Hepatocyte (in vitro differentiated cells): ENCODE measurements at regions not wholly inside any gene's neighbourhood (a gene's known extent, or its start where the extent isn't known, plus 50 kb on each side); places are given as distances from the start of the nearest gene placed in this dataset.

Experiments used
- DNase-seq: peaks from one replicate; pipeline ENCODE4 v3.0.0-alpha.2; 2016; ENCODE audit warnings: low spot score
- H2AFZ ChIP-seq: fragments of 200-600 bp; sonication (generic); 2 replicates; pipeline ENCODE4 v1.6.0; 2016; ENCODE audit warnings: antibody characterized with exemption, mild to moderate bottlenecking
- H3K27ac ChIP-seq: fragments of 200-600 bp; sonication (generic); 2 replicates; pipeline ENCODE4 v1.5.1; 2016; ENCODE audit warnings: mild to moderate bottlenecking
- H3K27me3 ChIP-seq: fragments of 200-600 bp; sonication (generic); 2 replicates; pipeline ENCODE4 v1.6.1; 2016
- H3K36me3 ChIP-seq: fragments of 200-600 bp; sonication (generic); replicated peaks from 2 replicates; pipeline ENCODE4 v1.5.1; 2016; ENCODE audit warnings: low read depth; ENCODE audit not compliant: insufficient read depth
- H3K4me1 ChIP-seq: fragments of 200-600 bp; sonication (generic); 2 replicates; pipeline ENCODE4 v1.5.1; 2016; ENCODE audit warnings: mild to moderate bottlenecking, moderate library complexity; ENCODE audit not compliant: insufficient read depth
- H3K4me2 ChIP-seq: fragments of 200-600 bp; sonication (generic); 2 replicates; pipeline ENCODE4 v1.6.0; 2016
- H3K4me3 ChIP-seq: fragments of 200-600 bp; sonication (generic); 2 replicates; pipeline ENCODE4 v1.5.1; 2016; ENCODE audit warnings: mild to moderate bottlenecking
- H3K79me2 ChIP-seq: fragments of 200-600 bp; sonication (generic); 2 replicates; pipeline ENCODE4 v1.6.0; 2017; ENCODE audit warnings: mild to moderate bottlenecking
- H3K9me2 ChIP-seq: fragments of 200-600 bp; sonication (generic); replicated peaks from 2 replicates; pipeline ENCODE4 v1.6.0; 2017; ENCODE audit warnings: mild to moderate bottlenecking; ENCODE audit not compliant: insufficient read depth
- H3K9me3 ChIP-seq: fragments of 200-600 bp; sonication (generic); 2 replicates; pipeline ENCODE4 v1.5.1; 2016; ENCODE audit warnings: low read depth, mild to moderate bottlenecking
- H4K20me1 ChIP-seq: fragments of 200-600 bp; sonication (generic); 2 replicates; pipeline ENCODE4 v1.6.0; 2016; ENCODE audit warnings: mild to moderate bottlenecking; ENCODE audit not compliant: insufficient read depth, poor library complexity, severe bottlenecking
- CTCF ChIP-seq: fragments of 200-600 bp; sonication (generic); IDR thresholded peaks from 2 replicates; pipeline ENCODE4 v1.5.1; 2016; ENCODE audit warnings: antibody characterized with exemption, mild to moderate bottlenecking; ENCODE audit not compliant: poor library complexity
- EZH2 ChIP-seq: fragments of 200-600 bp; sonication (generic); IDR thresholded peaks from 2 replicates; pipeline ENCODE4 v1.6.1; 2016; ENCODE audit warnings: antibody characterized with exemption, mild to moderate bottlenecking, borderline replicate concordance
- EZH2phosphoT487 ChIP-seq: fragments of 200-600 bp; sonication (generic); IDR thresholded peaks from one replicate; pipeline ENCODE4 v1.6.1; 2018; ENCODE audit warnings: antibody characterized with exemption, mild to moderate bottlenecking, low read depth, moderate library complexity; ENCODE audit not compliant: unreplicated experiment, severe bottlenecking
- WGBS: methylation state at CpG from one replicate; pipeline ENCODE4 v1.1.6; 2016; ENCODE audit warnings: low lambda C conversion rate; ENCODE audit errors: missing lambda C conversion rate; 5-methylcytosine and 5-hydroxymethylcytosine counted together

GRCh38 chr17:77432034-77432661 is 291.4 kb downstream of the SEC14L1 start:
- no peak for DNase-seq
- H3K27ac ChIP-seq = peak overlapping the region; percentile 97
- 73% methylated on average over 16 of the region's 16 CpGs for WGBS
- peaks cover 92% of the 10 kb centered on the region for H3K79me2 ChIP-seq
- peak overlapping the region; percentile 75 for H3K4me2 ChIP-seq
- H3K4me3 ChIP-seq = no peak overlapping the region
- H3K9me2 ChIP-seq = no peaks in the 10 kb centered on the region
- H3K4me1 ChIP-seq = peaks cover 86% of the 10 kb centered on the region
- TF ChIP-seq CTCF (no peak), EZH2 (no peak), EZH2phosphoT487 (no peak)
- no peaks in the 10 kb centered on the region for H3K27me3 ChIP-seq
- peaks cover 67% of the 10 kb centered on the region for H4K20me1 ChIP-seq
- H3K9me3 ChIP-seq = no peaks in the 10 kb centered on the region
- no peak overlapping the region for H2AFZ ChIP-seq
- no peaks in the 10 kb centered on the region for H3K36me3 ChIP-seq

- H3K9me2 ChIP-seq = no peaks in the 10 kb centered on the region
- TF ChIP-seq EZH2 (no peak), CTCF (no peak), EZH2phosphoT487 (no peak)
- peaks cover 94% of the 10 kb centered on the region for H3K79me2 ChIP-seq
- H2AFZ ChIP-seq = no peak overlapping the region
- peak overlapping the region; percentile 75 for H3K4me2 ChIP-seq
- WGBS = 49% methylated on average over 10 of the region's 10 CpGs
- no peak overlapping the region for H3K4me3 ChIP-seq
- H3K9me3 ChIP-seq = no peaks in the 10 kb centered on the region
- no peaks in the 10 kb centered on the region for H3K36me3 ChIP-seq
- H4K20me1 ChIP-seq = peaks cover 65% of the 10 kb centered on the region
- peaks cover 87% of the 10 kb centered on the region for H3K4me1 ChIP-seq
- DNase-seq = no peak
- no peaks in the 10 kb centered on the region for H3K27me3 ChIP-seq
- H3K27ac ChIP-seq = peak overlapping the region; percentile 97
These were observed 292.0 kb downstream of the SEC14L1 start for GRCh38 chr17:77432742-77433141.

DNA sequence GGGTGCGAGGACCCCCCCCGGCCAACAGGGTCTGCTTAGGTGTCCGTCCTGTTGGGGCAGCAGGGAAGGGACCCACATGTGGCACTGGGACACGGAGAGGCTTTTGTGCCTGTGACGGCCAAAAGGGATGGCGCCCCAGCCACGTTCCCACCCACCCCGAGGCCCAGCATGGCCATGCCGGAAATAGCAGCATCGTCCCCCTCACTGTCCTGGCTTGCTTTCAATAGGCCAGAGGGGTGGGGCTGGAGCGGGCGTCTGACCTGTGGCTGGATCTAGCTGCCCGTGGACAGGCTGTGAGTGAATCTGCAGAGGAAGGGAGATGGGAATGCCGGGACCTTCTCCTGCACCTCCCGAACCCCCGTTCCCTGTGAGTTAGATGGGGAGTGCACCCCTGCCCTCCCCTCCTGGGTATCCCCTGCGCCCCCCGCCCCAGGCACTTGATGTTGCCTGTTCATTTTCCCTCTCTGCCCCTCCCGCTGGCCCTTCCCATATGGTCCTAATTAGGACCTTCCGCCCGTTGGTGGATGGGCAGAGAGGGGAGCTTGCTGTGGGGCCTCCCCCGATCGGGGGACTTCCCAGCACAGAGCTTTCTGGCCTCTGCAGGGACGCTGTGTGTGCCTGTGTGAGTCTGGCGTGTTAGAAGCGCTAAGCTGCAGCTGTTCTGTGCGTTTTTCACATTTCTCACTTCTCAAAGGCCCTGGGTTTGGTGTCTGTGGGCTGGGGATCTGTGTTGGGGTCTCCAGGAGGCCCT is 292.8 kb downstream of the SEC14L1 start:
- Histone ChIP-seq H3K4me3 (no peak overlapping the region), H3K79me2 (peaks cover 94% of the 10 kb centered on the region), H3K4me1 (peaks cover 89% of the 10 kb centered on the region), H3K9me3 (no peaks in the 10 kb centered on the region), H2AFZ (no peak overlapping the region), H3K27me3 (no peaks in the 10 kb centered on the region), H3K27ac (peak overlapping the region; percentile 97), H3K4me2 (peak overlapping the region; percentile 75), H3K9me2 (no peaks in the 10 kb centered on the region), H4K20me1 (peaks cover 62% of the 10 kb centered on the region), H3K36me3 (no peaks in the 10 kb centered on the region)
- no peak for TF ChIP-seq EZH2
- no peak for TF ChIP-seq EZH2phosphoT487
- TF ChIP-seq CTCF = no peak
- WGBS = 62% methylated on average over 18 of the region's 27 CpGs
- DNase-seq = peak; percentile 68
